ENCODE measurements at regions not wholly inside any gene's neighbourhood (a gene's known extent, or its start where the extent isn't known, plus 50 kb on each side); places are given as distances from the start of the nearest gene placed in this dataset.

DNA sequence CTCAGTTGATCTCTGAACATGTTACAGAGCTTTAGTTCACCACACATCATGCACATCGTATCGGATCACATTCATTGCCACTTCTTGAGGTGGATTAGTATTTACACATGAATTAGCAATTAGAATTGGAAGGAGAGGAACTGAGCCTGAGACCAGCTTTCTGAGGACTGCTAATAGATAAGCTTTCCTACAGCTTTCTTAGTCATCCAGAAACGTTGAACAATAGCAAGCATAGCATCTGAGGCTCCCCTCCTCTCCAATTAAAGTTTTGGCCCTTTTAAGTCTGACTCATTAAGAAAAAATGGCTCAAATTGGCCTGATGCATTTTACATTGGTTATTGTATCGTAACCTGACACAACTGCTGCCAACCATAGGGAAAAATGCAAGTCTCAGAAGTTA is 1130.4 kb downstream of the CDH8 start:
- TF ChIP-seq, protein P1, sequence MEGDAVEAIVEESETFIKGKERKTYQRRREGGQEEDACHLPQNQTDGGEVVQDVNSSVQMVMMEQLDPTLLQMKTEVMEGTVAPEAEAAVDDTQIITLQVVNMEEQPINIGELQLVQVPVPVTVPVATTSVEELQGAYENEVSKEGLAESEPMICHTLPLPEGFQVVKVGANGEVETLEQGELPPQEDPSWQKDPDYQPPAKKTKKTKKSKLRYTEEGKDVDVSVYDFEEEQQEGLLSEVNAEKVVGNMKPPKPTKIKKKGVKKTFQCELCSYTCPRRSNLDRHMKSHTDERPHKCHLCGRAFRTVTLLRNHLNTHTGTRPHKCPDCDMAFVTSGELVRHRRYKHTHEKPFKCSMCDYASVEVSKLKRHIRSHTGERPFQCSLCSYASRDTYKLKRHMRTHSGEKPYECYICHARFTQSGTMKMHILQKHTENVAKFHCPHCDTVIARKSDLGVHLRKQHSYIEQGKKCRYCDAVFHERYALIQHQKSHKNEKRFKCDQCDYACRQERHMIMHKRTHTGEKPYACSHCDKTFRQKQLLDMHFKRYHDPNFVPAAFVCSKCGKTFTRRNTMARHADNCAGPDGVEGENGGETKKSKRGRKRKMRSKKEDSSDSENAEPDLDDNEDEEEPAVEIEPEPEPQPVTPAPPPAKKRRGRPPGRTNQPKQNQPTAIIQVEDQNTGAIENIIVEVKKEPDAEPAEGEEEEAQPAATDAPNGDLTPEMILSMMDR (IDR thresholded peaks at IDR 0.05; ENCODE audit: poor library complexity, severe bottlenecking), result no peak
- TF ChIP-seq TAF1 (IDR thresholded peaks at IDR 0.05; ENCODE audit: low read depth) (no peak), POLR2AphosphoS5 (IDR thresholded peaks at IDR 0.05) (no peak), EP300 (conservative IDR thresholded peaks at IDR 0.05; ENCODE audit: poor library complexity, severe bottlenecking) (no peak), RAD21 (conservative IDR thresholded peaks at IDR 0.05) (no peak)

Measured in neural cell (in vitro differentiated cells).